Ascending aorta (tissue), 2 donors: ENCODE measurements at regions not wholly inside any gene's neighbourhood (a gene's known extent, or its start where the extent isn't known, plus 50 kb on each side); places are given as distances from the start of the nearest gene placed in this dataset.

ENCODE experiments used
- DNase-seq, 2 donors: peaks; one replicate each; pipeline ENCODE4 v3.0.0-alpha.2; 2019; ENCODE audit warnings: low spot score in 2 of 2
- H3K27ac ChIP-seq, 2 donors: fragments of 200-600 bp; sonication (generic); one replicate each; pipeline ENCODE4 v1.5.1; 2016 to 2017; ENCODE audit warnings: mild to moderate bottlenecking in 1 of 2
- H3K27me3 ChIP-seq: fragments of 200-600 bp; sonication (generic); one replicate; pipeline ENCODE4 v1.5.1; 2017
- H3K36me3 ChIP-seq, 2 donors: fragments of 200-600 bp; sonication (generic); one replicate each; pipeline ENCODE4 v1.5.1; 2016
- H3K4me1 ChIP-seq, 2 donors: fragments of 200-600 bp; sonication (generic); one replicate each; pipeline ENCODE4 v1.5.1; 2016 to 2017; ENCODE audit warnings: mild to moderate bottlenecking in 1 of 2
- H3K4me3 ChIP-seq, 2 donors: fragments of 200-600 bp; sonication (generic); one replicate each; pipeline ENCODE4 v1.5.1; 2016 to 2017; ENCODE audit warnings: mild to moderate bottlenecking in 1 of 2
- H3K9me3 ChIP-seq, 2 donors: fragments of 200-600 bp; sonication (generic); one replicate each; pipeline ENCODE4 v1.5.1; 2016
- CTCF ChIP-seq, 3 experiments: fragments of 200-600 bp in 2 of 3; fragments of 450-650 bp in 1 of 3; sonication (generic) in 2 of 3; IDR thresholded peaks; one replicate each; pipeline ENCODE4 v1.5.1; 2016 to 2019; ENCODE audit warnings: antibody characterized with exemption in 3 of 3, mild to moderate bottlenecking in 1 of 3, moderate library complexity in 1 of 3
- intact Hi-C: fragments of 100-400 bp; cut with DNase I; formaldehyde crosslinking; loops from one replicate; pipeline ENCODE4 v1.15.1; 2023

DNA sequence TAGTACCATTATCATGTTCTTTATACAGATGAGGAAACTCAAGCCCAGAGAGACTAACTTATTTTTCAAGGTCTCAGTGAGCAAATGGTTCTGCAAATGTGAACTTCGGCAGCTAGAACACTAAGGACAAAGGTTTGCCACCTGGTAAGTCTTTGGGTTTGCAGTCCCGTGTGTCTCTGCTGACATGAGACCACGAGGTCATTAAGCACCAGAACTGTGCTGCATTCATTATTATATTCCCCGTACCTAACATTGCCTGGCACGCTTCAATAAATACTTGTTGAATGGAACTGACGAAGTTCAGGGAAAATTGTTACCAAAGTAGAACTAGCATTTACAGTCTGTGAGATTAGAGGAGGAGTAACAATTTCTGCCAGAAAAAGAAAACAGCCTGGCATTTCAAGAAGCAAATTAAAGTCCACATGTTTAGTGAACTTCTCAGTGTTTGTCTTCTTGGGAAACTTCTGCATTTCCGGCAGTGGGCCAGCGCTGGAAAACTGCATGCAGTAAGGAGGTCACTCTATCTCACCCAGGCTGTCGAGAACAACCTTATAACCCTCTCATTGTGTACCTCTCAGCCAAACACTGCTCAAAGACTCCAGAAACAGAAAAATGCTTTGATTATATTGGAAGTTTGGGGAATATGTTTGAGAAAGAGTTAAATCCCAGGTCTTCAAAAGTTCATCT lies 67.4 kb upstream of the CPEB2 start:
- peaks cover 0 to 4% of the 10 kb centered on the region in 2 donors for H3K9me3 ChIP-seq
- DNase-seq, result no peak
- no peaks in the 10 kb centered on the region for H3K27me3 ChIP-seq
- intact Hi-C loops, result no loop called here
- no peaks in the 10 kb centered on the region for H3K36me3 ChIP-seq
- no peak overlapping the region for H3K4me3 ChIP-seq
- H3K4me1 ChIP-seq, result no peaks in the 10 kb centered on the region
- H3K27ac ChIP-seq, result no peak overlapping the region
- no peak for TF ChIP-seq CTCF (IDR thresholded peaks at IDR 0.05)

GRCh38 chr4:14943749-14944148 lies 58.5 kb upstream of the CPEB2 start:
- no peak for DNase-seq
- no peaks in the 10 kb centered on the region for H3K36me3 ChIP-seq
- no peaks in the 10 kb centered on the region for H3K4me1 ChIP-seq
- no peak overlapping the region for H3K4me3 ChIP-seq
- TF ChIP-seq CTCF (IDR thresholded peaks at IDR 0.05), result no peak
- H3K27me3 ChIP-seq, result no peaks in the 10 kb centered on the region
- intact Hi-C loops, result no loop called here
- H3K9me3 ChIP-seq, result peaks cover 0 to 4% of the 10 kb centered on the region in 2 donors
- H3K27ac ChIP-seq, result no peak overlapping the region

DNA sequence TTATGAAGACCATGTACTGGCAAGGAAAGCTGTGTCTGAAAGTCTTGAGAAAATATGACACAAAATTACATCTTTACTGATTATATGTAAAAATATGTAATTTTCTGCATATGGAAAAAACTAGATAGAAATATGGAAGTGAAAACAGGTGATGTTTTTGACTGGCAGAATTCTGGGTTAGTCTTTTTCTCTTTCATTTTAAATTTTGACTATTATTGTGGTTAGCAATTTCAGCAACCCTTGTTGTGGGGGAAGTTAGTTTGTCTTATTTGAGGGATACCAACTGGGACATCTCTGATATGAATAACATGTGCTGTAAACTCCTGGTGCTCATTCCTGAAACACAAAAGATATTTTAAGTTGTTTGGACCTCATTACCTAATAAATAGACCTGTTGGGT lies 49.9 kb upstream of the CPEB2 start:
- intact Hi-C loops, result no loop called here

More for the DNA sequence above, 49.9 kb upstream of the CPEB2 start:
- Histone ChIP-seq H3K9me3 (no peaks in the 10 kb centered on the region), H3K27me3 (no peaks in the 10 kb centered on the region), H3K4me1 (no peaks in the 10 kb centered on the region), H3K27ac (no peak overlapping the region), H3K4me3 (no peak overlapping the region), H3K36me3 (no peaks in the 10 kb centered on the region)
- no peak for DNase-seq
- TF ChIP-seq CTCF (IDR thresholded peaks at IDR 0.05), result no peak
